H1 (cell line): ENCODE measurements at regions not wholly inside any gene's neighbourhood (a gene's known extent, or its start where the extent isn't known, plus 50 kb on each side); places are given as distances from the start of the nearest gene placed in this dataset.
A peak's percentile ranks its signal among the peaks of the same experiment; 100 is the strongest.

ENCODE experiments used
- CTCF ChIA-PET: fragments of 300-600 bp; sonication (Branson Sonifier 250); formaldehyde crosslinking; loops from one replicate; lab custom pipeline; 2021; ENCODE audit not compliant: partially characterized antibody; lab: Charles Lee
- POLR2A ChIA-PET: fragments of 300-600 bp; sonication (Branson Sonifier 250); formaldehyde crosslinking; loops from one replicate; lab custom pipeline; 2021; ENCODE audit warnings: inconsistent platforms; ENCODE audit not compliant: partially characterized antibody; lab: Charles Lee
- DNase-seq, 2 experiments: peaks; one replicate each; pipeline versions ENCODE4 v3.0.0 to v3.0.0-alpha.2; 2010 to 2022; ENCODE audit warnings: low spot score in 2 of 2, low read depth in 1 of 2, mixed read lengths in 1 of 2
- FAIRE-seq: peaks from 2 replicates; lab custom pipeline; 2011; peaks lifted over from hg19 to GRCh38; lab: Jason Lieb, UNC
- H2AFZ ChIP-seq: 2 replicates; pipeline ENCODE4 v1.8.1; 2012; ENCODE audit warnings: low read length, inconsistent platforms
- H2AK5ac ChIP-seq: 2 replicates; pipeline ENCODE4 v1.6.1; 2013; ENCODE audit warnings: low read depth, low read length
- H2BK120ac ChIP-seq: replicated peaks from 2 replicates; pipeline ENCODE3; 2013; ENCODE audit warnings: low read depth, low read length, inconsistent platforms
- H2BK12ac ChIP-seq: 2 replicates; pipeline ENCODE4 v1.6.1; 2013; ENCODE audit warnings: low read depth, low read length
- H2BK15ac ChIP-seq: 2 replicates; pipeline ENCODE4 v1.6.1; 2013; ENCODE audit warnings: low read length
- H2BK20ac ChIP-seq: 2 replicates; pipeline ENCODE4 v1.6.1; 2013; ENCODE audit warnings: low read length
- H2BK5ac ChIP-seq: 2 replicates; pipeline ENCODE4 v1.6.1; 2013; ENCODE audit warnings: low read depth, low read length
- H3K14ac ChIP-seq: 2 replicates; pipeline ENCODE4 v1.6.1; 2013; ENCODE audit warnings: inconsistent platforms; ENCODE audit not compliant: insufficient read length
- H3K18ac ChIP-seq: 2 replicates; pipeline ENCODE4 v1.6.1; 2013; ENCODE audit warnings: low read length; ENCODE audit errors: extremely low read depth
- H3K23ac ChIP-seq: 2 replicates; pipeline ENCODE4 v1.6.1; 2013; ENCODE audit warnings: inconsistent platforms; ENCODE audit not compliant: insufficient read length
- H3K23me2 ChIP-seq: 2 replicates; pipeline ENCODE4 v1.6.1; 2013; ENCODE audit warnings: low read depth, low read length
- H3K27ac ChIP-seq: 2 replicates; pipeline ENCODE4 v1.6.1; 2011; ENCODE audit warnings: low read depth, low read length, inconsistent platforms
- H3K27me3 ChIP-seq, 4 experiments: replicated peaks in 1 of 4; 1 replicate in 1 of 4; 2 replicates in 3 of 4; pipeline versions ENCODE4 v1.6.1 to v1.8.1; 2011 to 2013; ENCODE audit warnings: low read length in 3 of 4, mild to moderate bottlenecking in 3 of 4, inconsistent platforms in 2 of 4, mixed read lengths in 2 of 4, moderate library complexity in 1 of 4; ENCODE audit not compliant: control insufficient read depth in 3 of 4, insufficient read depth in 3 of 4; ENCODE audit errors: extremely low read depth in 1 of 4
- H3K36me3 ChIP-seq, 4 experiments: 2 replicates each; pipeline versions ENCODE4 v1.6.1 to v1.8.1; 2011 to 2013; ENCODE audit warnings: mild to moderate bottlenecking in 4 of 4, low read length in 3 of 4, moderate library complexity in 2 of 4, control low read depth in 1 of 4, inconsistent platforms in 1 of 4; ENCODE audit not compliant: insufficient read depth in 4 of 4, control insufficient read depth in 2 of 4
- H3K4ac ChIP-seq: replicated peaks from 2 replicates; pipeline ENCODE3; 2013; ENCODE audit warnings: low read length, low read depth, mixed read lengths, inconsistent platforms; ENCODE audit not compliant: insufficient read length
- H3K4me1 ChIP-seq, 4 experiments: replicated peaks in 1 of 4; 1 replicate in 1 of 4; 2 replicates in 3 of 4; pipeline versions ENCODE4 v1.6.1 to v1.8.1; 2011 to 2013; ENCODE audit warnings: low read length in 3 of 4, inconsistent platforms in 2 of 4, mixed read lengths in 1 of 4; ENCODE audit not compliant: insufficient read depth in 4 of 4, control insufficient read depth in 3 of 4
- H3K4me2 ChIP-seq, 2 experiments: 2 replicates each; pipeline versions ENCODE4 v1.6.1 to v1.8.1; 2011 to 2013; ENCODE audit warnings: low read depth in 2 of 2, low read length in 2 of 2, control low read depth in 1 of 2, inconsistent platforms in 1 of 2, mild to moderate bottlenecking in 1 of 2; ENCODE audit not compliant: insufficient read depth in 1 of 2
- H3K4me3 ChIP-seq, 4 experiments: fragments of 200-600, 300-600 bp in 1 of 4; sonication (generic), shearing (Covaris generic), sonication (Bioruptor Twin) in 1 of 4; 2 replicates each; pipeline versions ENCODE4 v1.5.1 to v1.8.1; 2011 to 2016; ENCODE audit warnings: low read length in 4 of 4, low read depth in 3 of 4, control low read depth in 2 of 4, inconsistent platforms in 2 of 4, mild to moderate bottlenecking in 2 of 4, mixed read lengths in 1 of 4, moderate library complexity in 1 of 4; ENCODE audit not compliant: insufficient read depth in 2 of 4; ENCODE audit errors: extremely low read depth in 1 of 4
- H3K56ac ChIP-seq: replicated peaks from 2 replicates; pipeline ENCODE3; 2013; ENCODE audit warnings: low read depth, mild to moderate bottlenecking, mixed read lengths, low read length, inconsistent platforms; ENCODE audit not compliant: insufficient read length
- H3K79me1 ChIP-seq: 2 replicates; pipeline ENCODE4 v1.6.1; 2013; ENCODE audit warnings: low read depth, low read length, control low read depth
- H3K79me2 ChIP-seq, 2 experiments: 2 replicates each; pipeline versions ENCODE4 v1.6.1 to v1.8.1; 2012 to 2013; ENCODE audit warnings: low read length in 2 of 2, mild to moderate bottlenecking in 2 of 2, inconsistent platforms in 1 of 2; ENCODE audit not compliant: insufficient read depth in 2 of 2, control insufficient read depth in 1 of 2
- H3K9ac ChIP-seq, 4 experiments: replicated peaks in 1 of 4; 1 replicate in 1 of 4; 2 replicates in 3 of 4; pipeline versions ENCODE4 v1.6.1 to v1.8.1; 2011 to 2013; ENCODE audit warnings: low read depth in 3 of 4, low read length in 3 of 4, control low read depth in 2 of 4, mild to moderate bottlenecking in 2 of 4, moderate library complexity in 2 of 4, inconsistent platforms in 1 of 4; ENCODE audit errors: extremely low read depth in 1 of 4
- H3K9me3 ChIP-seq, 2 experiments: 2 replicates each; pipeline versions ENCODE4 v1.6.1 to v1.8.1; 2012 to 2013; ENCODE audit warnings: mild to moderate bottlenecking in 2 of 2, moderate library complexity in 2 of 2, control low read depth in 1 of 2, inconsistent platforms in 1 of 2, low read depth in 1 of 2, low read length in 1 of 2, mixed read lengths in 1 of 2; ENCODE audit not compliant: insufficient read depth in 2 of 2
- H4K20me1 ChIP-seq, 2 experiments: replicated peaks in 1 of 2; 2 replicates each; pipeline versions ENCODE3 to v1.8.1; 2011 to 2013; ENCODE audit warnings: inconsistent platforms in 2 of 2, low read length in 2 of 2, mild to moderate bottlenecking in 1 of 2; ENCODE audit not compliant: insufficient read depth in 2 of 2, control insufficient read depth in 1 of 2
- H4K5ac ChIP-seq: 2 replicates; pipeline ENCODE4 v1.6.1; 2013; ENCODE audit warnings: low read length, low read depth, mixed read lengths, inconsistent platforms; ENCODE audit not compliant: insufficient read length
- H4K8ac ChIP-seq: 2 replicates; pipeline ENCODE4 v1.8.0; 2013; ENCODE audit warnings: mild to moderate bottlenecking, moderate library complexity, low read length, inconsistent platforms; ENCODE audit not compliant: insufficient read depth; ENCODE audit errors: extremely low read depth
- H4K91ac ChIP-seq: replicated peaks from 2 replicates; pipeline ENCODE3; 2013; ENCODE audit warnings: low read length, mixed read lengths, inconsistent platforms; ENCODE audit not compliant: insufficient read length
- CBX8 ChIP-seq: fragments of 300-800, 300-1000 bp; sonication (generic); IDR thresholded peaks from 2 replicates; pipeline ENCODE4 v1.7.1; 2016; ENCODE audit warnings: low read depth, low read length, borderline replicate concordance
- CEBPB ChIP-seq: IDR thresholded peaks from 2 replicates; pipeline ENCODE4 v1.6.1; 2012; ENCODE audit warnings: low read depth, low read length
- CHD2 ChIP-seq: IDR thresholded peaks from 2 replicates; pipeline ENCODE4 v1.6.1; 2012; ENCODE audit warnings: low read length, improper control_type of control experiment
- CREB1 ChIP-seq: IDR thresholded peaks from 2 replicates; pipeline ENCODE4 v1.6.1; 2012; ENCODE audit warnings: inconsistent platforms
- EP300 ChIP-seq, 2 experiments: IDR thresholded peaks; 1 replicate in 1 of 2; 2 replicates in 1 of 2; pipeline ENCODE4 v1.6.1; 2011 to 2012; ENCODE audit warnings: low read depth in 2 of 2, low read length in 2 of 2, mild to moderate bottlenecking in 2 of 2, borderline replicate concordance in 1 of 2, inconsistent platforms in 1 of 2, moderate library complexity in 1 of 2
- EZH2 ChIP-seq: fragments of 200-600 bp; sonication (generic); IDR thresholded peaks from 2 replicates; pipeline ENCODE4 v1.7.1; 2012; ENCODE audit warnings: low read depth, mild to moderate bottlenecking, moderate library complexity, low read length, inconsistent platforms; ENCODE audit not compliant: severe bottlenecking
- GTF2F1 ChIP-seq: IDR thresholded peaks from 2 replicates; pipeline ENCODE4 v1.6.1; 2012; ENCODE audit warnings: low read depth, low read length, improper control_type of control experiment, borderline replicate concordance
- KDM4A ChIP-seq: IDR thresholded peaks from one replicate; pipeline ENCODE4 v1.7.1; 2012; ENCODE audit warnings: low read depth, mild to moderate bottlenecking, moderate library complexity, low read length, inconsistent platforms; ENCODE audit not compliant: severe bottlenecking
- RNF2 ChIP-seq: fragments of 200-900, 300-1000 bp; sonication (generic); IDR thresholded peaks from 2 replicates; pipeline ENCODE4 v1.7.1; 2016; ENCODE audit warnings: borderline replicate concordance, low read depth, mild to moderate bottlenecking, antibody characterized with exemption, low read length; ENCODE audit not compliant: poor library complexity, severe bottlenecking; ENCODE audit errors: missing control alignments
- RXRA ChIP-seq: IDR thresholded peaks from 2 replicates; pipeline ENCODE4 v1.6.1; 2011; ENCODE audit warnings: low read depth, mild to moderate bottlenecking, low read length, moderate library complexity; ENCODE audit not compliant: insufficient read depth
- SP4 ChIP-seq: IDR thresholded peaks from 2 replicates; pipeline ENCODE4 v1.6.1; 2012; ENCODE audit warnings: low read length, inconsistent platforms
- WGBS, 2 experiments: shearing (Covaris generic) in 1 of 2; methylation state at CpG; one replicate each; pipeline versions ENCODE4 v1.1.6 to v1.1.7; 2013 to 2015; ENCODE audit warnings: low lambda C conversion rate in 2 of 2, mixed read lengths in 2 of 2, inconsistent platforms in 1 of 2, low coverage in 1 of 2, missing lambda C conversion rate in 1 of 2; ENCODE audit not compliant: insufficient replicate concordance in 2 of 2, insufficient coverage in 1 of 2, insufficient read length in 1 of 2; ENCODE audit errors: extremely low coverage in 1 of 2, missing lambda C conversion rate in 1 of 2; 5-methylcytosine and 5-hydroxymethylcytosine counted together
- TF ChIP-seq, protein P1 (sequence below): IDR thresholded peaks from 2 replicates; pipeline ENCODE4 v1.6.1; 2012; ENCODE audit warnings: inconsistent platforms
- TF ChIP-seq, protein P2 (sequence below): IDR thresholded peaks from 2 replicates; pipeline ENCODE4 v1.6.1; 2011; ENCODE audit warnings: low read depth, mild to moderate bottlenecking, low read length; ENCODE audit not compliant: insufficient read depth

DNA sequence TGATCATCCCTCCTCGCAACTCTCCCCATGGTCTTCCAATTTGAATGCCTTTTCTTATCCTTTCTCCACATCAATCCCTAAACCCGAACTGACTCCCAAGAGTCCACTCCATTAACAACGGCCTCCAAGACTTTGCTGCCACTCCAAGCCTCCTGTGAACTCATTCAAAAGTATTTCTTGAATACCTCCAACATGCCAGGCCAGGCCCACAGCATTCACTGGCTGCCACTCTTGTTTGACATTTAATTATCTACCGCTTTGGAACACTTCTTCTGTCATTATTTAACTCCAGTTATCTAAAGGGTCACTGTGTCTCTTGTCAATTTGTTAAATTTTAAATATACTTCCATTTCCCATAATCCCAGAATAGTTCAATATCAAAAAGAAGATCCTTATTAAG, 378.9 kb downstream of the EFNA5 start:
- CTCF ChIA-PET: no interaction called here
- H3K27ac ChIP-seq: no peak overlapping the region
- H3K27me3 ChIP-seq: no peaks in the 10 kb centered on the region; a peak in 1 of 7 replicates
- no peak for TF ChIP-seq KDM4A
- TF ChIP-seq RNF2: no peak
- TF ChIP-seq CBX8: no peak
- no peak for TF ChIP-seq CREB1
- TF ChIP-seq CHD2: no peak
- no peak for TF ChIP-seq GTF2F1
- TF ChIP-seq CEBPB: no peak
- TF ChIP-seq RXRA: no peak
- no peak for TF ChIP-seq EZH2
- no peak for TF ChIP-seq EP300 (IDR thresholded peaks at IDR 0.05; ENCODE audit: borderline replicate concordance in 1 of 2, low read depth in 2 of 2, low read length in 2 of 2)
- TF ChIP-seq SP4: no peak
- TF ChIP-seq, protein P1, sequence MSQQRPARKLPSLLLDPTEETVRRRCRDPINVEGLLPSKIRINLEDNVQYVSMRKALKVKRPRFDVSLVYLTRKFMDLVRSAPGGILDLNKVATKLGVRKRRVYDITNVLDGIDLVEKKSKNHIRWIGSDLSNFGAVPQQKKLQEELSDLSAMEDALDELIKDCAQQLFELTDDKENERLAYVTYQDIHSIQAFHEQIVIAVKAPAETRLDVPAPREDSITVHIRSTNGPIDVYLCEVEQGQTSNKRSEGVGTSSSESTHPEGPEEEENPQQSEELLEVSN: no peak
- TF ChIP-seq, protein P2, sequence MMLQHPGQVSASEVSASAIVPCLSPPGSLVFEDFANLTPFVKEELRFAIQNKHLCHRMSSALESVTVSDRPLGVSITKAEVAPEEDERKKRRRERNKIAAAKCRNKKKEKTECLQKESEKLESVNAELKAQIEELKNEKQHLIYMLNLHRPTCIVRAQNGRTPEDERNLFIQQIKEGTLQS: no peak

More for the DNA sequence above, 378.9 kb downstream of the EFNA5 start:
- H4K91ac ChIP-seq: no peak overlapping the region
- no peak for DNase-seq
- no peak overlapping the region for H2BK120ac ChIP-seq
- peak; percentile 7 for FAIRE-seq
- no peak overlapping the region for H2BK12ac ChIP-seq
- 0 out of 4 replicates have a peak, but pooled peaks cover 0 to 2% of the 10 kb centered on the region in 2 experiments for H3K79me2 ChIP-seq
- WGBS, 2 experiments: 90 to 100% methylated on average over 1 to 4 of the region's 4 CpGs
- no peak overlapping the region for H4K5ac ChIP-seq
- no peaks in the 10 kb centered on the region for H3K36me3 ChIP-seq
- POLR2A ChIA-PET: no interaction called here
- no peak overlapping the region for H2BK15ac ChIP-seq
- H3K4me2 ChIP-seq: no peak overlapping the region
- H2AFZ ChIP-seq: no peak overlapping the region
- no peak overlapping the region for H2AK5ac ChIP-seq
- H2BK20ac ChIP-seq: 0 out of 2 replicates have a peak overlapping the region, but pooled peaks have one; percentile 11
- no peaks in the 10 kb centered on the region for H3K23me2 ChIP-seq
- no peak overlapping the region for H3K4me3 ChIP-seq
- H3K14ac ChIP-seq: no peak overlapping the region
- no peak overlapping the region for H2BK5ac ChIP-seq
- H3K4me1 ChIP-seq: no peaks in the 10 kb centered on the region
- no peaks in the 10 kb centered on the region for H3K79me1 ChIP-seq
- no peaks in the 10 kb centered on the region for H4K20me1 ChIP-seq
- no peak overlapping the region for H3K18ac ChIP-seq
- no peak overlapping the region for H3K56ac ChIP-seq
- H3K9ac ChIP-seq: no peak overlapping the region
- 0 out of 4 replicates have a peak, but pooled peaks cover 0 to 2% of the 10 kb centered on the region in 2 experiments for H3K9me3 ChIP-seq
- H3K23ac ChIP-seq: no peak overlapping the region
- no peak overlapping the region for H4K8ac ChIP-seq
- H3K4ac ChIP-seq: no peak overlapping the region
